HepG2 (cell line): ENCODE measurements at regions not wholly inside any gene's neighbourhood (a gene's known extent, or its start where the extent isn't known, plus 50 kb on each side); places are given as distances from the start of the nearest gene placed in this dataset.

ENCODE experiments used
- ATAC-seq: fragments of 200-7000 bp; cut with Tn5 transposase; 3 replicates; pipeline ENCODE4 v1.9.1; 2020; ENCODE audit warnings: mild to moderate bottlenecking, moderate library complexity
- BruUV-seq: library from RNA; stranded (reverse); fragments of 400-500 nt; replicated peaks from 2 replicates; lab custom pipeline; 2021; lab: Mats Ljungman, UMichigan
- CTCF ChIA-PET: fragments of 300-600 bp; formaldehyde crosslinking; extraction: SDS; loops from one replicate; lab custom pipeline; 2021; ENCODE audit warnings: low total read pairs, inconsistent platforms, low intra/inter-chr PET ratio; lab: Yijun Ruan, JAX
- POLR2A ChIA-PET: fragments of 350-600 bp; sonication (Branson Sonifier 250); formaldehyde crosslinking; loops from one replicate; lab custom pipeline; 2020; ENCODE audit warnings: antibody characterized with exemption, inconsistent platforms; lab: Yijun Ruan, JAX
- DNase-seq: peaks from one replicate; pipeline ENCODE4 v3.0.0-alpha.2; 2015; ENCODE audit warnings: low spot score
- FAIRE-seq: peaks from 3 replicates; lab custom pipeline; 2011; peaks lifted over from hg19 to GRCh38; lab: Jason Lieb, UNC
- H2AFZ ChIP-seq: one replicate; pipeline ENCODE4 v1.6.1; 2011; ENCODE audit warnings: low read length, inconsistent platforms
- H3K27ac ChIP-seq: fragments of 300-600 bp; 3 replicates; pipeline ENCODE4 v1.8.0; 2011; ENCODE audit warnings: mixed run types, mild to moderate bottlenecking, mixed read lengths, low read length, inconsistent platforms; ENCODE audit not compliant: insufficient read depth; ENCODE audit errors: extremely low read length
- H3K27me3 ChIP-seq, 2 experiments: fragments of 200-600 bp in 1 of 2; 2 replicates in 1 of 2; 3 replicates in 1 of 2; pipeline versions ENCODE4 v1.6.0 to v1.8.0; 2011; ENCODE audit warnings: low read length in 2 of 2, mild to moderate bottlenecking in 2 of 2, moderate library complexity in 2 of 2, inconsistent platforms in 1 of 2; ENCODE audit not compliant: insufficient read depth in 2 of 2, control insufficient read depth in 1 of 2
- H3K36me3 ChIP-seq, 2 experiments: fragments of 200-600 bp in 1 of 2; replicated peaks in 1 of 2; 2 replicates in 1 of 2; 3 replicates in 1 of 2; pipeline versions ENCODE4 v1.5.1 to v1.8.0; 2011; ENCODE audit warnings: low read length in 2 of 2, inconsistent platforms in 1 of 2; ENCODE audit not compliant: insufficient read depth in 2 of 2, control insufficient read depth in 1 of 2
- H3K4me1 ChIP-seq: 2 replicates; pipeline ENCODE4 v1.5.1; 2012; ENCODE audit warnings: low read length, inconsistent platforms; ENCODE audit not compliant: insufficient read depth
- H3K4me2 ChIP-seq: 2 replicates; pipeline ENCODE4 v1.6.0; 2011; ENCODE audit warnings: low read depth, low read length, inconsistent platforms
- H3K4me3 ChIP-seq, 3 experiments: fragments of 200-600 bp in 1 of 3; sonication (generic), shearing (Covaris generic) in 1 of 3; replicated peaks in 1 of 3; 2 replicates each; pipeline ENCODE4 v1.5.1; 2011 to 2016; ENCODE audit warnings: low read length in 3 of 3, inconsistent platforms in 2 of 3, low read depth in 2 of 3, mild to moderate bottlenecking in 2 of 3, control low read depth in 1 of 3, mixed read lengths in 1 of 3; ENCODE audit not compliant: insufficient read depth in 1 of 3
- H3K79me2 ChIP-seq: one replicate; pipeline ENCODE4 v1.6.1; 2011; ENCODE audit warnings: low read length, inconsistent platforms; ENCODE audit not compliant: insufficient read depth
- H3K9ac ChIP-seq: 2 replicates; pipeline ENCODE4 v1.6.0; 2011; ENCODE audit warnings: mild to moderate bottlenecking, low read depth, low read length, inconsistent platforms; ENCODE audit not compliant: insufficient read depth
- H3K9me3 ChIP-seq: 2 replicates; pipeline ENCODE4 v1.5.1; 2012; ENCODE audit warnings: mild to moderate bottlenecking, low read length
- H4K20me1 ChIP-seq: 2 replicates; pipeline ENCODE4 v1.6.0; 2011; ENCODE audit warnings: inconsistent platforms, mild to moderate bottlenecking, low read length, moderate library complexity; ENCODE audit not compliant: insufficient read depth
- CENPT ChIP-seq: sonication (generic); formaldehyde crosslinking; IDR thresholded peaks from 2 replicates; pipeline ENCODE4 v1.8.0; 2022; ENCODE audit warnings: low read depth, mild to moderate bottlenecking, moderate library complexity, missing genetic modification reagents
- JARID2 ChIP-seq: sonication (generic); formaldehyde crosslinking; IDR thresholded peaks from 2 replicates; pipeline ENCODE4 v1.8.1; 2023; ENCODE audit warnings: missing genetic modification reagents, inconsistent platforms; ENCODE audit not compliant: insufficient replicate concordance
- JDP2 ChIP-seq: sonication (generic); formaldehyde crosslinking; IDR thresholded peaks from 2 replicates; pipeline ENCODE4 v1.8.1; 2022; ENCODE audit warnings: missing genetic modification reagents, borderline replicate concordance
- MIXL1 ChIP-seq: IDR thresholded peaks from 2 replicates; pipeline ENCODE4 v1.6.1; 2016
- PHB2 ChIP-seq: fragments of 450-650 bp; IDR thresholded peaks from 2 replicates; pipeline ENCODE4 v1.6.1; 2018; ENCODE audit not compliant: partially characterized antibody
- RBM22 ChIP-seq: fragments of 200-400 bp; formaldehyde crosslinking; optimal IDR thresholded peaks from 2 replicates; pipeline ENCODE3; 2017; ENCODE audit warnings: mild to moderate bottlenecking, low read length, moderate library complexity
- TFE3 ChIP-seq: IDR thresholded peaks from 2 replicates; pipeline ENCODE4 v1.6.1; 2016
- TGIF2 ChIP-seq: IDR thresholded peaks from 2 replicates; pipeline ENCODE4 v1.6.1; 2016; ENCODE audit warnings: control low read depth, missing compliant biosample characterization
- ZMAT5 ChIP-seq: sonication (generic); formaldehyde crosslinking; IDR thresholded peaks from 2 replicates; pipeline ENCODE4 v1.5.0; 2020; ENCODE audit warnings: mild to moderate bottlenecking, low read depth, missing genetic modification reagents, borderline replicate concordance
- ZNF138 ChIP-seq: sonication (generic); formaldehyde crosslinking; IDR thresholded peaks from 2 replicates; pipeline ENCODE4 v1.5.0; 2020; ENCODE audit warnings: mild to moderate bottlenecking, low read depth, missing genetic modification reagents
- ZNF224 ChIP-seq: sonication (generic); formaldehyde crosslinking; IDR thresholded peaks from 2 replicates; pipeline ENCODE4 v1.5.0; 2020; ENCODE audit warnings: mild to moderate bottlenecking, missing genetic modification reagents
- ZNF329 ChIP-seq: sonication (generic); formaldehyde crosslinking; IDR thresholded peaks from 2 replicates; pipeline ENCODE4 v1.9.0; 2021; ENCODE audit warnings: low read depth, mild to moderate bottlenecking, missing genetic modification reagents
- ZNF644 ChIP-seq: IDR thresholded peaks from 2 replicates; pipeline ENCODE4 v1.6.1; 2016; ENCODE audit warnings: low read depth
- WGBS: methylation state at CpG from one replicate; pipeline ENCODE4 v1.1.6; 2017; ENCODE audit warnings: low lambda C conversion rate; 5-methylcytosine and 5-hydroxymethylcytosine counted together
- in situ Hi-C: cut with HindIII; loops from 2 replicates; pipeline ENCODE4 v1.10.0; 2017; ENCODE audit warnings: low pct_unique_long_range_greater_than_20kb; ENCODE audit not compliant: extremely low pct_ligation_motif_present
- intact Hi-C: fragments of 100-400 bp; cut with micrococcal nuclease; formaldehyde crosslinking; loops from one replicate; pipeline ENCODE4 v1.10.0; 2022; ENCODE audit not compliant: unreplicated experiment
- TF ChIP-seq, protein P1 (sequence below): sonication (generic); formaldehyde crosslinking; IDR thresholded peaks from 2 replicates; pipeline ENCODE4 v1.4.0; 2020; ENCODE audit warnings: mild to moderate bottlenecking, low read depth, missing genetic modification reagents
- TF ChIP-seq, protein P2 (sequence below): sonication (generic); formaldehyde crosslinking; IDR thresholded peaks from 2 replicates; pipeline ENCODE4 v1.4.0; 2020; ENCODE audit warnings: low read depth, mild to moderate bottlenecking, missing genetic modification reagents
- TF ChIP-seq, protein P3 (sequence below), 2 experiments: fragments of 450-650 bp in 1 of 2; sonication (generic) in 1 of 2; formaldehyde crosslinking; IDR thresholded peaks; 2 replicates each; pipeline versions ENCODE4 v1.5.0 to v1.8.0; 2020 to 2022; ENCODE audit warnings: mild to moderate bottlenecking in 1 of 2, missing genetic modification reagents in 1 of 2

DNA sequence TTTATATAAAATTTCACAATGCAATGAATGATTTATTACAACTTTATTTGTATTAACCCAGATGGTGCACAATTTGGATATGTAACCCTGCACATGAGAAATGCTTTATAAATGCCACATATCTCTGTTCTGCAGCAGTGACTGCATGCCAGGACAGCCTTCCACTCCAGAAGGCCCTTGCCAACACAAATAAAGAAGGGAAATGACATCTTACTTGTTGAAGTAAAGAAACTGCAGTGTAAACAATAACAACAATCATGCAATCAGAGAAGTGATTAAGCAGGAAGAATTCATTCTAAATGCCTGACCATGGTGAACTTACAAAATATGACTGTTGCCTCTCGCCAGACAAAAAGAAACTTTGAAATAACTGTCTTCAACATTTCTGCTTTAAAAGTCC, 129.9 kb upstream of the CHST9 start:
- no peak overlapping the region for H3K4me3 ChIP-seq
- H2AFZ ChIP-seq: no peak overlapping the region
- no peaks in the 10 kb centered on the region for H3K79me2 ChIP-seq
- no peak for DNase-seq
- no peak overlapping the region for H3K4me2 ChIP-seq
- 36% methylated on average over 1 of the region's 1 CpG for WGBS
- CTCF ChIA-PET: no interaction called here
- in situ Hi-C loops: loop anchor here (25.0 kb wide), 1 partner anchor 503 kb away; no protein-coding TSS in a partner anchor
- no peak overlapping the region for H3K27ac ChIP-seq
- TF ChIP-seq JARID2 (no peak), ZNF138 (CRISPR knock-in tag) (no peak), TGIF2 (no peak), ZNF329 (CRISPR knock-in tag) (no peak), ZMAT5 (CRISPR knock-in tag) (no peak), MIXL1 (CRISPR knock-in tag) (no peak), CENPT (CRISPR knock-in tag) (no peak), JDP2 (no peak), PHB2 (no peak), RBM22 (no peak), ZNF224 (CRISPR knock-in tag) (no peak)
- no peak for ATAC-seq
- no peak for FAIRE-seq
- H3K27me3 ChIP-seq: no peaks in the 10 kb centered on the region
- no peaks in the 10 kb centered on the region for H4K20me1 ChIP-seq
- no peaks in the 10 kb centered on the region for H3K4me1 ChIP-seq
- H3K9ac ChIP-seq: no peak overlapping the region
- H3K36me3 ChIP-seq: no peaks in the 10 kb centered on the region
- no TSS peak for BruUV-seq
- intact Hi-C loops: no loop called here
- POLR2A ChIA-PET: no interaction called here
- no peaks in the 10 kb centered on the region for H3K9me3 ChIP-seq

DNA sequence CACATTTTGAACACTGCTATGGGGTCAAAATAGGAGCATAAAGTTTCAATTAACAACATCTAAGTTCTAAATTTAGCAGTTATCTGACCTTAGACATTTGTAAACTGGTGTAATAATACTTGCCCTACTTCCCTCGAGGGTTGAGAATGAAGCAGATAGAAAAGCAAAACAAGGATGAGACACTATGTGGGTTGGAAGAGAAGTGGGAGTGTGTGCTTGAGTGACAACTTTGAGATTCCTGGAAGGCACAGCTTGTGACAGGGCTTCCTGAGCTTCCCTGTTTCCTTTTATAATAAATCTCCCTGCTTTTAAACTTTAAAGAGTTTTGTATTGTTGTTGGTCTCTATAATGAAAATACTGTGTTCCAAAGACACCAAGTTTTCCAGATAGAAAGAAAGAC, 128.6 kb upstream of the CHST9 start:
- Histone ChIP-seq H2AFZ (no peak overlapping the region), H3K36me3 (no peaks in the 10 kb centered on the region), H3K4me2 (no peak overlapping the region), H3K27me3 (no peaks in the 10 kb centered on the region), H3K9me3 (no peaks in the 10 kb centered on the region), H3K9ac (no peak overlapping the region), H3K4me1 (no peaks in the 10 kb centered on the region), H3K79me2 (no peaks in the 10 kb centered on the region), H4K20me1 (no peaks in the 10 kb centered on the region), H3K27ac (no peak overlapping the region), H3K4me3 (no peak overlapping the region)
- ATAC-seq (no peak), FAIRE-seq (no peak), DNase-seq (no peak)
- 0% methylated on average over 1 of the region's 1 CpG for WGBS
- intact Hi-C loops: no loop called here
- BruUV-seq: no TSS peak
- in situ Hi-C loops: loop anchor here (25.0 kb wide), 1 partner anchor 501 kb away; no protein-coding TSS in a partner anchor
- CTCF ChIA-PET: no interaction called here
- POLR2A ChIA-PET: no interaction called here
- TF ChIP-seq, protein P1, sequence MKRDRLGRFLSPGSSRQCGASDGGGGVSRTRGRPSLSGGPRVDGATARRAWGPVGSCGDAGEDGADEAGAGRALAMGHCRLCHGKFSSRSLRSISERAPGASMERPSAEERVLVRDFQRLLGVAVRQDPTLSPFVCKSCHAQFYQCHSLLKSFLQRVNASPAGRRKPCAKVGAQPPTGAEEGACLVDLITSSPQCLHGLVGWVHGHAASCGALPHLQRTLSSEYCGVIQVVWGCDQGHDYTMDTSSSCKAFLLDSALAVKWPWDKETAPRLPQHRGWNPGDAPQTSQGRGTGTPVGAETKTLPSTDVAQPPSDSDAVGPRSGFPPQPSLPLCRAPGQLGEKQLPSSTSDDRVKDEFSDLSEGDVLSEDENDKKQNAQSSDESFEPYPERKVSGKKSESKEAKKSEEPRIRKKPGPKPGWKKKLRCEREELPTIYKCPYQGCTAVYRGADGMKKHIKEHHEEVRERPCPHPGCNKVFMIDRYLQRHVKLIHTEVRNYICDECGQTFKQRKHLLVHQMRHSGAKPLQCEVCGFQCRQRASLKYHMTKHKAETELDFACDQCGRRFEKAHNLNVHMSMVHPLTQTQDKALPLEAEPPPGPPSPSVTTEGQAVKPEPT (CRISPR knock-in tag): no peak
- no peak for TF ChIP-seq ZNF644 (CRISPR knock-in tag)
- TF ChIP-seq, protein P2, sequence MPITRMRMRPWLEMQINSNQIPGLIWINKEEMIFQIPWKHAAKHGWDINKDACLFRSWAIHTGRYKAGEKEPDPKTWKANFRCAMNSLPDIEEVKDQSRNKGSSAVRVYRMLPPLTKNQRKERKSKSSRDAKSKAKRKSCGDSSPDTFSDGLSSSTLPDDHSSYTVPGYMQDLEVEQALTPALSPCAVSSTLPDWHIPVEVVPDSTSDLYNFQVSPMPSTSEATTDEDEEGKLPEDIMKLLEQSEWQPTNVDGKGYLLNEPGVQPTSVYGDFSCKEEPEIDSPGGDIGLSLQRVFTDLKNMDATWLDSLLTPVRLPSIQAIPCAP (CRISPR knock-in tag): no peak
- TF ChIP-seq TFE3 (CRISPR knock-in tag): no peak
- TF ChIP-seq, protein P3, sequence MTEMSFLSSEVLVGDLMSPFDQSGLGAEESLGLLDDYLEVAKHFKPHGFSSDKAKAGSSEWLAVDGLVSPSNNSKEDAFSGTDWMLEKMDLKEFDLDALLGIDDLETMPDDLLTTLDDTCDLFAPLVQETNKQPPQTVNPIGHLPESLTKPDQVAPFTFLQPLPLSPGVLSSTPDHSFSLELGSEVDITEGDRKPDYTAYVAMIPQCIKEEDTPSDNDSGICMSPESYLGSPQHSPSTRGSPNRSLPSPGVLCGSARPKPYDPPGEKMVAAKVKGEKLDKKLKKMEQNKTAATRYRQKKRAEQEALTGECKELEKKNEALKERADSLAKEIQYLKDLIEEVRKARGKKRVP (CRISPR knock-in tag; IDR thresholded peaks at IDR 0.05): no peak
